ENCODE measurements at regions not wholly inside any gene's neighbourhood (a gene's known extent, or its start where the extent isn't known, plus 50 kb on each side); places are given as distances from the start of the nearest gene placed in this dataset.

DNA sequence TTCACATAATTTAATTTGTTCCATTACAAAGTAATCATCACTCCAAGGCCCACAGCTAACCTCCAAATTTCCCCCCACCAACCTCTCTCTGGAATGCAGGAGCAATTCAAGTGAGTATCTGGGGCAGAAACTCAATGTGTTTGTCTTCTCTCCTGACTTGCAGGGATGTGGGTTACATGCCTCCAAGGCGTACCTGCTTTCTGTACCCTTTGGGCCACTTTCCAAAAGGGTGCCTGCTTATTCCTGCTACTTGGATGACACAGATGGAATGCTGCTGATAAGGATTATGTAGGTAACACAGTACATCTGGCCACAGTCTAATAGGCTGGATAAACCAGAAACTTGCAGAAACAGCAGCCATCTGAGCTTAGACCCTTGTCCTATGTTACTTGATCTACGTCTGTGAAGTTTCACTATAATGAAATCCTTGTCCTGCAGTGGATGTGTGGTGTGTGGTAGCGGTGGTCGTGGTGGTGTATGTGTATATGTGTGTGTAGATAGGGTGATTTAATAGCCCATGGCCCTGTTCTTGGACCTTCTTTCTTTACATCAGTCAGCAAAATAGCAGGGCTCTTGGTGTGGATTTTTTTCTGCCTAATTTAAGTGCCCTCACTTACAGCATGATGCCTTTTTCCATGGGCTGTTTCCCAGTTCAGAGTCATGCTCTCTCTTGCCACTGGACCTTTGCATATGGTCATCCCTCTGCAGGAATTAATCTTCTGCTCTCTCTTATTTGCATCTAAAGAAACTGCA, 175.9 kb downstream of the ZDHHC21 start:
- no peak for DNase-seq

DNA sequence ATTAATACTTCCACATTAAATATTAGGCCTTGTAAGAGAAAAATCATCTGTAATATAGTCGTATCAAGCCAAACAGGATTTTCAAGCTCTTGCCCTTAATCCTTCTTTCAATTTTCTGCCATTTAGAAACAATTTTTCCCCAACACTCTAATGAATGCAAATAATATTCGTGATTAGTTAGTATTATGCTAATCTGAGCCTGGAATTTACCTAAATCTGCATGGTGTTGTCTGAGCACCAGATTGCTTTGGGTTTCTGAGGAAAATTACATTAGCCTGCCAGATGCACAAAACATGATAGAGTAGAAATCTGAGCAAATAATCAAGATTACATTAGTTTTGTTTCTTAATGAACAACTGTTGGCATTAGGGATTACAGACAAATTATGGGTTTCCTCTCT, 176.6 kb downstream of the ZDHHC21 start:
- DNase-seq = no peak

DNA sequence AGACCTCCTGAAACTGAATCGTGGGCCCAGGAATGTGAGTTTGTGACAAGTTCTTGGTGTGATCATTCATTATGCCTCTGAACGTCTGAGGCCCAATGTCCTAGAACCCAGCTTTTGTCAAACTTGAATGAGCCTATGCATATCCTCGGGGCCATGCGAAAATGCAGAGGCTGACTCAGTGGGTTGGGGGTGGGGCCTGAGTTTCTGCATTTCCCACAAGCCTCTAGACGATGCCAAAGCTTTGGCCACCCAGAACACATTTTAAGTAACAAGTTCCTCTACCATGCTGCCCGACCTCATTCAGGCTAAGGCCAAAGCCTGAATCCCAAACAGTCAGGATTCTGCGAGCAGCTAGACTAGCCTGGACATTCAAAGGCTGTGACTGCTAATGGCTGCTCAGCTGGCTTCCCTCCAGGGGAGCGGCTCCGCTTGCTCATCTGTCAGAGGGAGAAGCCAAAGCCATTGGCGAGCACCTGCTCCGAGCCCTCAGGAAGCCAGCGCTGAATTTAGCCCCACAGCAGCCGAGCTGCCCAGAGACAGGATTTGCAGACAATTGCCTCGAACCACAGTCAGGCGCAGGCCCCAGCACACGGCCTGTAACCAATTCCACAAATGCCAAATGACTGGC, 177.5 kb downstream of the ZDHHC21 start:
- DNase-seq = no peak

DNA sequence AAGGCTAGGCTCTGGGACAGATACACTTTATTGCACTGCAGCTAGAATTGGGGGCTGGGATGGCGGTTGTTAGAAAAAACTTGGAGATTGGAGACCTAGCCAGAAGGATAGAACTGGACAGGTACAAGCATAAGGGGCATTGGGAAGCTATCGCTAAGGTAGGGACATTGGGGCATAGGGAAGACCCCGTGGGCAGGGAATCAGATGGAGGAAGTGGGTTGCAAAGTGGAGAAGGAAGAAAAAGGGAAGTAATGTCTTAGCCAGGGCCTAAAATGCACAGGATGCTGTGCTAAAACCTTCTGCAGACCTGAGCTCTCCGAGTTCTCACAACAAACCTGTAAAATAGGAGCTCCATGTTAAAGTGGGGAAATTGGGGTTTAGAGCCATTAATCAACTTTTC, 178.2 kb downstream of the ZDHHC21 start:
- DNase-seq = no peak

DNA sequence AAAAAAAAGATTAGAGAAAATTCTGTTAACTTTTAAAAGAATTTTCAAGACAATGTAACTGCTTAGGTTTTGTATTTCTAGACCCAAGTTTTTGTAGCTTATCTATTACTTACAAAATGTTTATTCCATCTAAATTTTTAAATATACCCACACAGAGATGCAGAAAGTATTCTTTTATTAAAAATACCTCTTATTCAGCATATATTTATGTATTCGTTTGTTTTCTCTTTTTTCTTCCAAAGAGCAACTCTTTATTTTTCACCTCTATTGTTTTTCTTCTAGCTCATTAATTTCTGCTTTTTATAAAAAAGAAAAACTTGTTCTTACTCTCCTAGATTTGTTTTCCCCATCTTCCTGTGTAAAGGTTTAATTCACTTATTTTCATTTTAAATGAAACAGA, 180.3 kb downstream of the ZDHHC21 start:
- no peak for DNase-seq

DNA sequence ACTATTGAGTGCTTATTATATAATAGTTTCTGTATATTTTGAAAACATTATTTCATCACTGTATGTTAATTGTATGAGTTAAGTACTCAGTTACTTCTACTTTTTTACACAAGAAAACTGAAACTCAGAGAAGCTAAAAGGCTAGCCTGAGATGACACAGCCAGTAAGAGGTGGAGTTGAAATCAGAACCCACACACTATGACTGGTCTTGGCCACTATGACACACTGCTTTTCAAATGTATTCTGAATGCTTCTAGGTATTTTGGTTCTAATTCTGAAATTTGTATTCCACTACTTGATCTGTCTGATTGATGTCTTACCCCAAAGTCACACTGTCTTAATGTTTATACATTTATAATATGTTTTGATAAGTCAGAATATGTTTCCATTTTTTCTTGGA, 181.8 kb downstream of the ZDHHC21 start:
- no peak for DNase-seq

DNA sequence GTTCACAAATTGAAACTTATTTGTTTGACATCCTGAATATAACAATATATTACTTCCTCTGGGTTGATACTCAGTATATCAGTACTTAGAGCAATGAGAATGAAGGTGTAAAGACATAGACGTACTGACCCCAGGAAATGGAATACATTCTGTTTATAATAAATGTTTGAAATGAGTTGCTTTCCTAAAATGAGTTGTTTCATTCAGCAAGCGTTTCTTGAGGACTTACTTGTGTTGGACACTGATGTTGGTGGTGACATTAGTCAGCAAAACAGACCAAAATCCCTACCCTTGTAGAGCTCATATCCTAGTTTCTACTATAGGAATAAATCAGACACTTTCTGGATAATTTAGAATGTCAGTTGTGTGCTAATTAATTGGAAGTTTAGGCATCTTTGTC, 184.3 kb downstream of the ZDHHC21 start:
- no peak for DNase-seq

DNA sequence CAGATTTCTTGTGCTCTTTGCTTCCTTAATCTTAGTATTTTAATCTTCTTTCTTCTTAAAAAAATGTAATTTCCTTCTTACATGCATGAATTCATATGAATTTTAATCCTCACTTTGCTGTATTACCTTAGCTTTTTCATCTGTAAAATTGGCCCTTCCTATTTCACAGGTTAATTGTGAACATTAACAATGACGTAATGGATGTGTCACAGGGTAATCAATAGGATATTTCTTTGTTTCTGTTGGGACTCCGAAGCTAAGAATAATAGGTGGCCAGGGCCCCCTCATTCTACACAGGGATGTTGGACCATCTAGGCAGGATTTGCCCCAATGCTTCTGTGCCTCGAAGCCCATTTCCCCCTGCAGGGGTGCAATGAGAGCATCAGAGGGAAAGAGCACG, 187.4 kb upstream of the NFIB start:
- DNase-seq = no peak

DNA sequence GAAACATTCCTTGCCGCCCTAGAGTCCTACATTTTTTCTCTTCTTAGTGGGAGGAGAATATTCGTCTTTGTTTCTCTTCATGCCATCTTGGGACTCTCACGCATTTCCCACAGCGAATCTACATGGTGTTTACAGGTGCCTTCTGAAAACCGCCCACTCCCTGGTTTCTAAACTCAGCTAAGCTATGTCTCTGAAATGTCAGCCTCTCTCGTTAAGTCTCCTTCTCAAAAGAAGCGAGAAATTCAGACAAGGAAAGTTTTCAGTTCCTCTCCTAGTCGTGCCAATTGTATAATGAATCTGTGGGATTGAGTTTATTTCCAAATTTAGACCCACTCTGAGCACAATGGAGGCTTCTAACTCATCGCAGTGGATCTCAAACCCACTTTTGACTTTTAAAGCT, 186.8 kb upstream of the NFIB start:
- no peak for DNase-seq

DNA sequence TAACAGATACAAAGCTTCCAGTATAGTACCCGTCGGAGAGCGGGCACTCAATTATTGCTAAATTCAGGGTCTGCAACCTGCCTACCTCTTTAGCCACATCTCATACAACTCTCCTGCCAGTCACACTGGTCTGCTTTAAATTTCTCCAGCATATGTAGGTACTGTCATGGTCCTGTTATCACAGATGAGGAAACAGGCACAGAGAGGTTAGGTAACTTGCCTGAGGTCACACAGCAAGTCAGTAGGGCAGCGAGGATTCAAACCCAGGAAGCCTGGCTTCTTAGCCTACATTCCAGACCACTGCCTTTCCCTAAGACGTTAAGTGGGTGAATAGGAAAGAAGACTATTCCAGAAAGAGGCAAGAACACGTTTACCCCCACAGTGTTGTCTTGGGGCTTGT, 186.0 kb upstream of the NFIB start:
- DNase-seq = no peak

DNA sequence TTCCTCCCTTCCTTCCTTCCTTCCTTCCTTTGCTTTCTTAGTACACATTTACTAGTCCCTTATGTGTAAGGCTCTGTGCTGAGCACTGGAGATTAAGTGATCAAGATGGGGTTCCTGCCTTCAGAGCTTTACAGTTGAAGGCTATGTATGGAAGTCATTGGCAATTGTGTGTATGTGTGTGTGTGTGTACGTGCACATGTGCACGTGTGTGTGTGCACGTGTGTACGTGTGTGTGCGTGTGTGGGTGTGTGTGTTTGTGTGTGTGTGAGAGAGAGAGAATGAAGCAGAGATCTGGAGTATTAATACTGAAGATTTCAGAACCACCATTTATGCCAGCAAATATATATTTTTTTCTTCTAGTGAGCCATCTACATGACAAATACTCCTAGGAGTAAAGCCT, 184.9 kb upstream of the NFIB start:
- DNase-seq = no peak

DNA sequence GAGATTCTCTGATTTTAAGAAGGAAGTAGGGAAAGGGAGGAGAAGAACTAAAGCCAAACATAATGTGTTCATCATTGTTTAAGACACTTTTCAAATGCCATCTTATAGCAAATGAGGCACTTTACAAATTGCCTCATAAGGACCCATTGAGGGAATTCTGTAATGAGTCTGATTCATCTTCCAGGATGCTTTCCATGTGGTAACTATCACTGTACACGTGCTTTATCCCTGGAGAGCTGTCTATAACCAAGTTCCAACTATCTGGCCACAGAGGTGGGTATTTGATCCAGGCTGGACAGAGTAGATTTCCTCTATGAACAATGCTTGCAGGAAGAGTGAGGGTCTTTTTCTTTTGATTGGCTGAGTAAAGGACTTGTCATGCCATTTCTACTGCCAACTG, 183.5 kb upstream of the NFIB start:
- no peak for DNase-seq

DNA sequence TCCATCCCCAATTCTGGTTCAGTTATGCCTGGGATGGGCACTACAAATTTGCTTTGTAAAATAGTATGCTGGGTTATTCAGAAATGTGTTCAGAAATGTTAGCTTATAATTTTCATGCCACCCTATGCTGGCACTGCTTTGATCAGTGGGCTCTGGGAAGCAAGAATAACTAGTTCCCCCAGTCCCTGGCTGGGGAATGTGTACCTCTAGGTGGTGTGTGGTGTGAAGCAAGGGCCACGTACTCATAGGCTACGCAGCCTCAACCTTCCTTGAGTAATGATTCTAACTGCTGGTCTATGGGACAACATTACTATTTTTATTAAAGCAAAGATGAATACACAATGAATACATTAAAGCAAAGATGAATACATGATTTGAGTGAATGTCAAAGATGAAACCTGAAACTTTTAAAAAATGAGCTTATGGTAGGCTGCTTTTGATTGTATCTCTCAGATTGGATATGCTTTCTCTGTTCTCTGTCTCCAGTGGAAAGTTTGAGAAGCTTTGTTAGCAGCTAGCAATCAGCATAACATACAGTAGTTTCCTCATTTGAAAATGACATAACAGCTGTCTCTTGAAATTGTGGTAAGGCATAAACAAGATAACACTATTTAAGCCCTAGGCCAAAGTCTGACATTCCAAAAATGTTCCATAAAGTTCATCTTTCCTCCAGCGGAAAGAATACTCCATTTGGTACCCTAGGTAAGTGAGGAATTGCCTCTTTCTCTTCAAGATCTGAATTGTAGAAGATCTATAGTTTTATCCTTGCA, 174.7 kb upstream of the NFIB start:
- no peak for DNase-seq

DNA sequence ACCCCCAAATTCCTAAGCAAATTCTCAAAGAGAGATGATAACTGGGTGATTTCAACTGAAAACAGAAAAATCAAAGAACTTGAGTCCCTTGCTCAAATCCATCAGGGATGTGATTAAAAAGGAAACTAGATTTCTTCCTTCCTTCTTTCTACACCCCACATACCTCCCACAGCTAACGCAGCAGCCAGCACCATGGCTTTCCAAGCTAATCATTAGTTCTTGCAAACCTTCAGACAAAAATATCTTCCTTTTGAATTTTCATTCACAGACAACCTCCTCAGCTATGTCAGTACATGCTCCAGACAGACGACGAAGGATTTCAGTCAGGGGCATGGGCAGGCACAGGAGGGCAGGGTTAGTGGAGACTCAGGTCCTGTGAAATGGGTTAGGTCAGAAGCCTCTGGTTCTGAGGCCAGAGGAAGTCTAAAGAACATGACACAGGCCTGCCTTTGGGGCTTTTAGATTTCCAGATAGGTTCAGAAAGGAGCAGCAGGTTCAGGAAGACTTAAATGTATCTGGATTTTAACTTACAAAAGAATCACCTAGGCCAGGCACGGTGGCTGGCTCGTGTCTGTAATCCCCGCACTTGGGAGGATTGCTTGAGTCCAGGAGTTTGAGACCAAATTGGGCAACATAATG, 173.7 kb upstream of the NFIB start:
- no peak for DNase-seq

DNA sequence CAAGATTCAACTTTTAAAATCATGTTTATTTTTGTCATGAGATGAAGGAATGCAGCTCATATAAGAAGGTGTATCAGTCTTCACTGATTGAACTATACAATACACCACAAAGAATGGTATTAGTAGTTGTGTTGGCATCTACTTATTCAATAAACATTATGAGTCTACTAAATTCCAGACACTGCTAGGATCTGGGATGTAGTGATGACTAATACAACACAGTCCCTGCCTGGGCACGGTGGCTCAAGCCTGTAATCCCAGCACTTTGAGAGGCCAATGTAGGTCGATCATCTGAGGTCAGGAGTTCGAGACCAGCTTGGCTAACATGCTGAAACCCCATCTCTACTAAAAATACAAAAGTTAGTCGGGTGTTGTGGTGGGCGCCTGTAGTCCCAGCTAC, 171.4 kb upstream of the NFIB start:
- DNase-seq = no peak

DNA sequence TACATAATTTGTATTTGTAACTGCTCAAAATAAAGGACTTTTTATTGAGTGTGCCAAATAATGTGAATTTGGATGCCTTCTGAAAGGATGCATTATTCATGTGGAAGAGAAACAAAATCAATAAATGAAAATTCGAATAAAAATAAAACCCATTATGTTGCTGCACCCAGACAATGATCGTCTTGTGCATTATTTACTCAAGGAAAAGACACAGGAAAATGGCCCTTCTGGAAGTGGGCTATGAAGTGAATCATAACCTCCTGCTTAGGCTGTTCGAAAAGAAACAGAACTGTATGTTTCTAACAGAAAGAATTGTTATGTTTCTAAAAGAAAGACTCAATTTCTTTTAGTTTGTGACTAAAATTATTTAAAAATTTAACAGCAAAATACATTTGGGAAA, 168.9 kb upstream of the NFIB start:
- no peak for DNase-seq

DNA sequence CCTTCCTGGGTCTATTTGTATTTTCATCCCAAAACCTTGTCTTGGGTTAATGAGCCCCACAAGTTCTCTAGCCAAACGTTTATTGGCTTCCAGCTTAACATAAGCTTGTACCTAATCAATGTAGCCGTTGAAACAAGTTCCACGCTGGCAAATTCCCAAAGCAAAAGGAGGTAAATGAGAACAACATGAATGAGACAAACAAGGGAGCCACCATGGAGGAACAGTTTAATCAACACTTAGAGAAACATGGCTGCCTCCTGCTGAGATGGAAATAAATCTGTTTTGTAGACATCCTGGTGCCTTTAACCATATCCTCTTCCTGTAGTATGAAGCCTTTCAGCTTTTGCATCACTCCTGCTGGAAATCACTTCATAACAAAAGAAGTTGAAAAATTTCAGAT, 166.6 kb upstream of the NFIB start:
- peak; percentile 65 for DNase-seq

DNA sequence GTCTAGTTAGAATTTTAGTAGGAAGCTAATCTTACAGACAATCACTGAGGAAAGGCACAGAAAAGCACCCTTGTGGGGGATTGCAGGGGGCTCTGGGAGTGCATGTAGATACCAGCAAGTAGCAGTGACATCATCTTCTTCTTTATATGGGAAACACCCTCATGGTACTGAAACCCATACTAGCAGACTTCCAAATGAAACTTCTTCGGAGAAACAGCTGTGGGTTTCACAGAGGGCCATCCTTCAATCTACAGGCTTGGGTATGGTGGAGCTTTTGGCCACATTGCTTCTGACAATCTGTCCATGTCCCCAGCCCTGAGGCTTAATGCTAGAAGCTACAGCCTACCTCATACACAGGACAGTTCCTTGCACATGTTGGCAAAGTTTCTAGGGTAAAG, 165.2 kb upstream of the NFIB start:
- DNase-seq = no peak

DNA sequence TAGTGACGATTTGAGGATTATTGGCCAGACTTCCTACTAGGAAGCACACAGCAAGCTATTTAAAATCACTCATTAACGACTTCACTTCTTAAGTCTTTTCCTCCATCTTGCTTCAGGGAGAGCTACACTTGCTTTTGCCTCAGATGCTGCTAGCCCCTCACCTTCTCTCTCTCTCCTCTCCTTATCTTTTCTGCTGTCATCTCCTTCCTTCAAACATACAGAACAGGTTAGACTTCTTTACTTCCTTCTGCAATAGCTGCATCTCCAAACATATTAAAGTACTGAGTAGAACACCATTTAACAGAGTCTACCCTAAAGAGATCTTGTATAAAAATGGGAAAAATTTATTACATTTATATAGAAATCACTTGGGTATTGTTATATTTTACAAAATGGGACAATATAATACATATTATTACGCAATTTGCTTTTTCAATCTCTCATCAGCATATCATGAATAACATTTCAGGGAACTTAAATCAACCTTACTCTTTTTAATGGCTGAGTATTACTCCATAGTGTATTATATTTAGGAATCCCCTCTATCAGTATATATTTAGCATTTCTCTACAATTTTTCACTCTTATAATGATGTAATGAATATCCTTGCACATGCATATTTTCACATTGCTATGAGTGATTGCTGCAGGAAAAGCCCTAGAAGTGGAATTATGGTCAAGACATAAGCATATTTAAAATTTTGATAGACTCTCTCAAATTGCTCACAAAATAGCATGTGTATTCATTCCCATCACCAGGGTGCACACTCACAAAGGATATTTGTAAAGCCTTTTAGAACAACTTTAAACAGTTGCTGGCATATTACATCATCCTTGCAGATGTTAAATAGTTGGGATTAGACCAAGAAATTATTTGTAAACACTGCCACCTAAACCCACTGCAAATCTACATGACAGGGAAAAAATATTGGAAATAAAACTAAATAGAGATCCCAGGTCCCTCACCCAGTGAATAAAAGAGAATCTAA, 164.5 kb upstream of the NFIB start:
- DNase-seq = no peak

DNA sequence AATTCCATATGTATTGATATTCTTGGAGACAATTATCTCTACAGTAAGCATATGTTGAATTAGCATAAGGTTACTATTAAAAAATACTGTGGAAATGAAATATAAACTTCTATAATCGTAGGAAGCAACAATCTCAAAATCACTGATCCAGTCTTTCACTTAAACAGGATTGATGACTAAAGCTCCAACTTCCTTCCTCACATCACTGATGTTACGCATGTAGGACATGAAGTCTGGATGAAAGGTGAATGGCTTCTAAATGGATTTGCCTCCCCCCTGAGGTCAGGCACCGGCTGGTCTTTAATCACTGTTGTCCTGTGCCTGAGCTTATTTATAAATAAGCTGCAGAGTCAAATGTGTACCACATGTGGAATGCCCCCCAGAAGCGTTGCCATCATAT, 157.1 kb upstream of the NFIB start:
- no peak for DNase-seq

DNA sequence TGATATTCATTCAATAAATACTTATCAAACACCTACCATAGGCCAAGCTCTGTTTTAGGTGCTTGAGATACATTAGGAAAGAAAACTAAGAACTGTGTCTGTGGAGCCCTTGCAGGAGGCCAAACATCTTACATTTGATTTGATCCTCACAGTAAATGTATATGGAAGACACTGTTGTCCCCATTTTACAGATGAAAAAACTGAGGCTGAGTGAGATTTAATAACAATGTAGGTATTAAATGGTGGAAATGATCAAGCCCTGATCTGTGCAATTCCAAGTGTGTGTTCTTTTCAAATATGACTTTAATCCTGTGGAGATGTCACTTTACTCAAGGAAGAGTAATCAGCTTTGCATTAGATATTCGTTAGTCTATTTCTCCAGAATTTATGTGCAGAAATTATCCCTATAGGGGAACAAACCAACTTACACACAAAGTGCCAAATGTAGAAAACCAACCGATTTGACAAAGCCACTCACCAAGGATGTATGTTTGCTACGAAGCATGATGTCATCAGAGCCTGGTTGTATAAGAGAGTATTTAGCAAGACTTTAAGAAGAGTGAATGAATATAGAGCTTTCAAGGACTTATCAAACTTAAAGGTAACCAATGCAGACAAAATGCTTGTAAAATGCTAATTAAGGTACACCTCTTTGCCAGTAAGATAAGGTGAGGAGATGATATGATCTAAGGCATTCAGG, 153.9 kb upstream of the NFIB start:
- no peak for DNase-seq

DNA sequence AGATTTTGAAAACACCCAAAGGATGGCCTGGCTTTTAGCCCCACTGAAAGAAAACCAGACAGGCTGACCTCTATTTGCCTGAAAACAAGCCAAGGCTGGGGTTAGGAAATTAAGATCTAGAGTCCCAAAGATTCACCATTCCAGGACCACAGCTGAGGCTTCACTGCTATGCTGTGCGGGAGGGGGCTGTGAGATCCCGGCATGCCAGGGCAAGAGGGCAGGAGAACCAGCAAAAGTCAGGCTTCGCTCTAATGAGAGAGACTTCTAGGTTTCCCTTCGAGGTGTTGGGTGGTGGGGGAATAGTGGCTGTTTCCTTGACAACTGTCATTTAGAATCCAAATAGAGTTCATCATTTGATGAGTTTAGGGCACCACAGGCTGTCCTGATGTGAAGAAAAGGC, 152.9 kb upstream of the NFIB start:
- DNase-seq = no peak
